ENCODE measurements at regions not wholly inside any gene's neighbourhood (a gene's known extent, or its start where the extent isn't known, plus 50 kb on each side); places are given as distances from the start of the nearest gene placed in this dataset.

GRCh38 chr11:92284558-92284957, 59.9 kb downstream of the FAT3 start:
- TF ChIP-seq EZH2 (IDR thresholded peaks at IDR 0.05) (no peak), FOXP2 (optimal IDR thresholded peaks at IDR 0.05; ENCODE audit: control extremely low read depth, extremely low read length, insufficient read depth) (no peak)

All from SK-N-MC (cell line).